ENCODE measurements at regions not wholly inside any gene's neighbourhood (a gene's known extent, or its start where the extent isn't known, plus 50 kb on each side); places are given as distances from the start of the nearest gene placed in this dataset.
A peak's percentile ranks its signal among the peaks of the same experiment; 100 is the strongest.

DNA sequence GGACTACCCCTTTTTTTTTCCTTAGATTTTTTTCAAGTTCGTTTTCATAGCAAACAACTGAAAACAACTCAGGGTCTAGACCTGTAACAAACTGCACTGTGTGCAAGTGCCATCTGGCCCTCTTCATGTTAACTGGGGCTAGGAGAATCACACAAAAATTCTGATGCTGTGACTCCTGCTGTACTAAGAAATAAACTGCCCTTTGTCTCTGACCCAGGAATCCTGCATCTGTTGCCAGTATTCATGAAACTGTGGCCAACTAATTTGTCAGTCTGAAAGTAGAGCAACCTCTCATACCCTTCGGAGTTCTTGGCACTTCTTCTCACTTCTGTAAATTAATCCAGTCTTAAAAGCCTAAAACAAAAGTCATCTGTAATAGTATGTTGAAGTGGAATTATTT lies 218.4 kb upstream of the PCDH15 start:
- peak in 12 of 58 donors; percentile 2 to 43 (median 10) for DNase-seq

DNA sequence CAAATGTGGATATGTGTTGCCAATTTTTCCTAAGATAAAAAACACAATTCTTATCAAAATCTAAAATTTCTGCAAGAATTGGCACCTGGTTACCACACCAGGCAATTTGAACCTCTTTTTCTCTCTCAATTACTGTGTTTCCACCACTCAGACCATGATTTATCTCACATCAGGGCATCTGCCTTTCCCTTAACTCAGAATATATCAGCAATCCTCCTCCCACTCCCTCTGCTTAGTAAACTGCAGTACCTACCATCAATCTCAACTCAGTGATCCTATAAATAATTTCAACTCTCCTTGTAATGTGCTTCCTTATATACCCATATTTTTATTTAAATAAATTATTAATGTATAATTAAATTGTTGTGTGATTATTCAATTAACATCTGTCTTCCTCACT lies 212.3 kb upstream of the PCDH15 start:
- no peak for DNase-seq

- DNase-seq, result no peak
Observed at GRCh38 chr10:55002420-55002819, 201.4 kb upstream of the PCDH15 start.

- no peak for DNase-seq
Observed at GRCh38 chr10:55001422-55001821, 200.4 kb upstream of the PCDH15 start.

DNA sequence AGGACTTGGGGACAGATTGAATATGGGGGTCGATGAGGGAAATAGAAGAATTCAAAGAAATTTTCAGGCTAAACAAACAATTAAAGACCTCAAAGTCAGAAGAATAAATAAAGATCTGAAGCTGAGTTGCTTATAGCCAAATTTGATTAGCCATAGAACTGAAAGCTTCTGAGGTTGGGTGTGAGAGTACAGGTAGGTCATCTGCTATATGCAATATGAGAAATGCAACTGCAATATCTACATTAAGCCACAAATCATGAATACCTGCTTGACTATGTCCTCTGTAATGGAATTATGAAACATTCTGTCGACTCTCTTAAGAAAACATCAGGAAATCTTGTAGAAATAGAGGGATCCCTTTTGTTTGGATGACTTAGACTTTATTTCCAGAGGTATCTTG lies 192.1 kb upstream of the PCDH15 start:
- DNase-seq, result no peak

- DNase-seq, result no peak
Observed at GRCh38 chr10:54985732-54986131, 184.7 kb upstream of the PCDH15 start.

DNA sequence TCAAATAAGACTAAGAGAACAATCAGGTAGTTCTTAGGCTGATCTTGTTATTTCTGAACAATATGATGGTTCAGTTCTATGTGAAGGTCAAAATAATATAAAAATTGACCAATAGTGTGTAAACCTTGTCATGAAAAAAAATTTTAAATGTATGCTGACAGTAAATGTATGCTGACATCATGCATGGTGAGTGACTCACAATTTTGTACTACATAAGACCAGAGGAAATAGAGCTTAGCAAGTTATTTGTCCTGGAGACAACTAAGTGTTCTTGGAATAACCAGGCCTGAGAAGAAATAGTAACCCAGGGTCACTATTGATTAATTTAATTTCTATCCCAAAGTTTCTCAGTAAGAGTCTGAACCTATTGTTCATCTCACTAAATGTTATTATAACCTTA lies 182.2 kb upstream of the PCDH15 start:
- DNase-seq, result no peak

GRCh38 chr10:54962134-54962900 lies 161.3 kb upstream of the PCDH15 start:
- DNase-seq, result no peak

DNA sequence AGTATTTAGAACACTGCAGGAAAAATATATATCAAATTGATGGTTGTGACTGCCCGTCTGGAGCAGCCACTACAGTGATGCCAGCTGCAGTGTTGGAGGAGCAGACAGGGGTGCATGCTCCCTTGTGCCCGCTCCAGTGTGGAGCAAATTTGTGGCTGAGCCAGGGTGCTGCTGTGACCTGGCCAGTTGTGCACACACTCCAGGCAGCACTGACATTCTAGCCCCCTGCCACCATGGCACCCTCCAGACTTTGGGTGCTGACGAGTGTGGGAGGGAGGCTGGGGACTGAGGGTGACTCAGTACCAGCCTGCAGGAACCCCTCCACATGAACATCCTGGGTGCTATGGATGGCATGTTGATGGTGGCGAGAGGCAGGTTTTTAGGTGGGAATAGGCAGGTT lies 160.0 kb upstream of the PCDH15 start:
- DNase-seq, result no peak

- DNase-seq, result no peak
Observed at GRCh38 chr10:54958844-54959243, 157.8 kb upstream of the PCDH15 start.

DNA sequence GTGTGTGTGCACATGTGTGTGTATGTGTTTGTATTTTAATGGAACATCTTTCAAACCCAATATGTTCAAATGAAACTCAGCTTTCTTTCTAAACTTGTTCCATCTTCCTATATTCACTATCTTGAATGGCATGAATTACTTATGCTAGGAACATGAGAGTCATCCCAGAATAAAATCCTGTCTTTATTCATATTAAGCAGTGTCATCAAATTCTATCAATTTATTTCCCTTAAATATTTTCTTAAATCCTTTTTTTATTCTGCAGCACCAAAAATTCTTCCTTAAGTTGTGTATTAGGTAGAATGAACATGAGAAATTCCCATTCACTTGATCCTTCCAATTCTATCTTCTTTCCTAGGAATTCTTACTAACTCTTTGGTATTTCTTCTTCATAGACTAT lies 146.6 kb upstream of the PCDH15 start:
- no peak for DNase-seq

GRCh38 chr10:54940418-54940817 lies 139.4 kb upstream of the PCDH15 start:
- no peak for DNase-seq

GRCh38 chr10:54914049-54914448 lies 113.0 kb upstream of the PCDH15 start:
- no peak for DNase-seq

GRCh38 chr10:54909165-54909564 lies 108.1 kb upstream of the PCDH15 start:
- no peak for DNase-seq

GRCh38 chr10:54908019-54908418 lies 107.0 kb upstream of the PCDH15 start:
- DNase-seq, result no peak

GRCh38 chr10:54906940-54907339 lies 105.9 kb upstream of the PCDH15 start:
- no peak for DNase-seq

DNA sequence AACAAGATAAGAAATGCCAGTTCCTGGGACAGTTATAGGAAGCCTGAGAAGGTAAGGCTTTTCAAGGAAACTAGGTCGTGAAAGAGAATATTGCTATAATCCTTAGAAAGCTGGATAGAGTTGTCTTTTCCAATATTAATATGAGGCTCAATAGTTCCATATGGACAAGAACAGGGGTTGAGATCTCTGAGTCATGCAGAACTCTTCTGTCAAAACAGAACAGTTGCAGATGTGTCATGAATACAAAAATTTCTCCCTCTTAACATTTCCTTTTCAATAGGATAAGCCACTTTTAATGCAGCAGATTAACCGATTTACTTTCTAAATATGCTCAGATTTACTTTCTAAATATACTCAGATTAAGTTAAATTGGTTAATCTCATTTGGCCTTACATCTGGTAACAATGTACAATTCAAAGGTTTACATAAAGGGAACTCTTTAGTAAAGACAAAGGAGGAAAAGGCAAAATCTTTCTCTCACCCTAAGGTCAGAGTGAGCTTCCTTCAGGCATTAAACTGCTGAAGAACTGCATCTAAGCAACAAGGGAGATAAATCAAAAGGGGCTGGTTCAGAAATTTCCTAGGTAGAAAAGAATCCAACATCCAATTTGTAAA lies 104.7 kb upstream of the PCDH15 start:
- DNase-seq, result no peak

DNA sequence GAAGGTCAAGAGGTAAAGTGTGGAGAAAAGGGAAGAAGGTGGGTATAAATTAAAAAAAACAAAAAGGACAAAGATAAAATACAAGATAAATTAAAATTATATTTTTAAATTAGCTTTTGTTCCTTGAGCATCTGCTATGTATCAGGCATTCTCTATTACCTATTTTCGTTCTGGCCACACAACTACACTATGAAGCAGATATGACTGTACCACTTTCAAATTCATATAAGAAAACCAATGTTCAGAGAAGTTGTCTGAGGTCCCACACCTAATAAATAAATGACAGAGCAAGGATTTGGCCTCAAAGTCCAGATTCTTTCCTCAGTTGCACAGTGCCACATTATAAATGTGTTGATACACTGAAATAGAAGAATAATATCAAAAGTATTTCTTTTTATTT lies 103.8 kb upstream of the PCDH15 start:
- DNase-seq, result no peak

GRCh38 chr10:54903745-54904144 lies 102.7 kb upstream of the PCDH15 start:
- DNase-seq, result no peak

DNA sequence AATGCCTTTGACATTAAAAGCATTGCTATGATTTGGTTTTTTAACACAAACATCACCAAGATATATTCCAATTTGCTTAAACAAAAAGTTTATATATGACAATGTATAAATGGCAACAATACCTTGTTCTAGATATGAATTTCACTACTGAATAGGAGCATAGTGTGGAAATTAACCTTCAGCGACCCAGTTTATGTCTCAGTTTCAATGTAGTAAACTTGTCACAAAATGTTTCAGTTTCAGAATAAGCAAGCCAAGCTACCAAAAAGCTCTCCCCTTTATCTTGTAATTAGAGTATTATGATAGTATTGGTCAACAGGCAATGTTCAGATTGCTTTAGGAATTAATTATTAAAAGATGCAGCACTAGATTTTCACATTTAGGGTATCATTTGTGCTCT lies 99.6 kb upstream of the PCDH15 start:
- DNase-seq, result no peak

DNA sequence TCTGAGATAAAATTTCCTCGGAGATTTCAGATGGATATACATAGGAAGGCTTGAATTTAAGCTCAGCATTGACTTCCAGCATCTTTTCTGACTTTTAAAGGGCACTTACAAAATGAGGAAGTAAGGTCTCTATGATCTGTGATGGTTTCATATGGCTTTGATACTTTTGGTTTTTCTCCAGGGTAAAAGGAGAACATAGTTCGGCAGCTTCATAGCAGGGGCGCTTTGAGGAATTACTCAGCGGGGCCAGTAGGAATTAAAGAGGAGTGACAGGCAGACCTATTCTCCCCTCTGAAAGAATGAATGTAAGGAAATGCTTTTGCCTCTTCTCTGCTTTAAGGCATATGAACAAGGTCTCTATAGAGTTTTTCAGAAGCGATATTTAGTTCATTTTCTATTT lies 80.0 kb upstream of the PCDH15 start:
- DNase-seq, result no peak

GRCh38 chr10:54869022-54869421 lies 68.0 kb upstream of the PCDH15 start:
- no peak for DNase-seq

DNA sequence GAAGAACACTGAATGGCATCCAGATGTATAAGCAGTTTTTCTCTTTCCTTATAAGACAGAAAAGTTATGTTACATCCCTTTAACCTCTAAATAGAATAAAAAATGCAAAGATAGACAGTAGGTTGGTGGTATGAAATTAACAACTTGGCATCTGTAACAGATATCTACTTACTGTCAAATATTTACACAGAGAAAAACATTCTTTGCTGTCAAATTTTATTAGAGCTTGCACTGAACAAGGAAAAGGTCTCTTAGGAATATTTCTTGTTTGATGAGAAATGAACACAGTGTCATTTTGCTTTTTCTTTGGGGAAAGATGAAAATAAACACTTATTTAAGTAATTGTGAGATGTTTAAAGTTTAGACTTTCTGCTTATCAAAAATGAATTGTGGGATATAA lies 65.6 kb upstream of the PCDH15 start:
- no peak for DNase-seq

All from anterior cingulate cortex (tissue), 58 donors.